Bronchial epithelial cell (primary cell): ENCODE measurements at regions not wholly inside any gene's neighbourhood (a gene's known extent, or its start where the extent isn't known, plus 50 kb on each side); places are given as distances from the start of the nearest gene placed in this dataset.
A peak's percentile ranks its signal among the peaks of the same experiment; 100 is the strongest.

Source experiments
- DNase-seq: peaks from one replicate; pipeline ENCODE4 v3.0.0-alpha.2; 2010; ENCODE audit warnings: low read depth
- FAIRE-seq: peaks from 2 replicates; lab custom pipeline; 2011; peaks lifted over from hg19 to GRCh38; lab: Jason Lieb, UNC
- H3K27me3 ChIP-seq: 2 replicates; pipeline ENCODE4 v1.5.1; 2011; ENCODE audit warnings: low read length; ENCODE audit not compliant: control insufficient read depth, insufficient read depth
- H3K36me3 ChIP-seq: 2 replicates; pipeline ENCODE4 v1.5.1; 2011; ENCODE audit warnings: low read length; ENCODE audit not compliant: control insufficient read depth, insufficient read depth
- H3K4me3 ChIP-seq: 2 replicates; pipeline ENCODE4 v1.5.1; 2011; ENCODE audit warnings: mild to moderate bottlenecking, low read depth, low read length, control low read depth
- CTCF ChIP-seq: IDR thresholded peaks from 2 replicates; pipeline ENCODE4 v1.5.1; 2011; ENCODE audit warnings: mild to moderate bottlenecking, moderate library complexity, low read length, control low read depth, inconsistent platforms; ENCODE audit not compliant: insufficient read depth, severe bottlenecking

GRCh38 chr5:42059291-42059690, 134.2 kb downstream of the FBXO4 start:
- Histone ChIP-seq H3K36me3 (no peaks in the 10 kb centered on the region), H3K4me3 (no peak overlapping the region), H3K27me3 (no peaks in the 10 kb centered on the region)
- FAIRE-seq = no peak
- peak; percentile 80 for DNase-seq
- no peak for TF ChIP-seq CTCF

GRCh38 chr5:42059778-42060464, 134.8 kb downstream of the FBXO4 start:
- DNase-seq (no peak), FAIRE-seq (no peak)
- no peak for TF ChIP-seq CTCF

GRCh38 chr5:42061121-42061520, 136.0 kb downstream of the FBXO4 start:
- H3K36me3 ChIP-seq = no peaks in the 10 kb centered on the region
- FAIRE-seq (no peak), DNase-seq (no peak)

More at GRCh38 chr5:42059778-42060464, 134.8 kb downstream of the FBXO4 start:
- H3K36me3 ChIP-seq = no peaks in the 10 kb centered on the region
- H3K27me3 ChIP-seq = no peaks in the 10 kb centered on the region
- no peak overlapping the region for H3K4me3 ChIP-seq

GRCh38 chr5:42064821-42065220, 139.7 kb downstream of the FBXO4 start:
- Histone ChIP-seq H3K4me3 (no peak overlapping the region), H3K36me3 (no peaks in the 10 kb centered on the region), H3K27me3 (no peaks in the 10 kb centered on the region)
- TF ChIP-seq CTCF = no peak
- FAIRE-seq = no peak
- peak; percentile 78 for DNase-seq

More at GRCh38 chr5:42061121-42061520, 136.0 kb downstream of the FBXO4 start:
- H3K4me3 ChIP-seq = no peak overlapping the region
- no peaks in the 10 kb centered on the region for H3K27me3 ChIP-seq
- no peak for TF ChIP-seq CTCF

GRCh38 chr5:42066131-42066530, 141.1 kb downstream of the FBXO4 start:
- no peaks in the 10 kb centered on the region for H3K36me3 ChIP-seq
- FAIRE-seq (no peak), DNase-seq (no peak)
- no peak for TF ChIP-seq CTCF
- no peaks in the 10 kb centered on the region for H3K27me3 ChIP-seq
- H3K4me3 ChIP-seq = no peak overlapping the region

GRCh38 chr5:42074353-42074752, 149.3 kb downstream of the FBXO4 start:
- Histone ChIP-seq H3K36me3 (no peaks in the 10 kb centered on the region), H3K27me3 (no peaks in the 10 kb centered on the region), H3K4me3 (no peak overlapping the region)
- no peak for TF ChIP-seq CTCF
- FAIRE-seq (no peak), DNase-seq (no peak)
